Neural crest cell (in vitro differentiated cells): ENCODE measurements at regions not wholly inside any gene's neighbourhood (a gene's known extent, or its start where the extent isn't known, plus 50 kb on each side); places are given as distances from the start of the nearest gene placed in this dataset.

Experiments
- DNase-seq: peaks from one replicate; pipeline ENCODE4 v3.0.0; 2021; ENCODE audit warnings: low read depth, mixed read lengths, low spot score
- H3K27ac Mint-ChIP-seq: one replicate; pipeline ENCODE4 v1.8.0; 2021; ENCODE audit warnings: mild to moderate bottlenecking, mixed read lengths; ENCODE audit not compliant: unreplicated experiment
- H3K27me3 Mint-ChIP-seq: 2 replicates; pipeline ENCODE4 v1.8.0; 2021; ENCODE audit warnings: low read depth, mild to moderate bottlenecking, mixed read lengths
- H3K36me3 Mint-ChIP-seq: 2 replicates; pipeline ENCODE4 v1.8.0; 2021; ENCODE audit warnings: low read depth, mild to moderate bottlenecking, mixed read lengths
- H3K4me1 Mint-ChIP-seq: 2 replicates; pipeline ENCODE4 v1.8.0; 2021; ENCODE audit warnings: mixed read lengths
- H3K4me3 Mint-ChIP-seq: one replicate; pipeline ENCODE4 v1.8.0; 2021; ENCODE audit warnings: mild to moderate bottlenecking, mixed read lengths
- H3K9me3 Mint-ChIP-seq: 2 replicates; pipeline ENCODE4 v1.8.0; 2021; ENCODE audit warnings: mixed read lengths
- TF ChIP-seq, protein P1 (sequence below): fragments of 200-600 bp; sonication (generic); conservative IDR thresholded peaks from 2 replicates; pipeline ENCODE4 v1.5.0; 2021; ENCODE audit warnings: antibody characterized with exemption, mild to moderate bottlenecking

- Mint-ChIP-seq H3K27me3 (no peaks in the 10 kb centered on the region), H3K36me3 (no peaks in the 10 kb centered on the region), H3K4me3 (no peak overlapping the region), H3K9me3 (no peaks in the 10 kb centered on the region), H3K4me1 (peaks cover 33% of the 10 kb centered on the region), H3K27ac (no peak overlapping the region)
- TF ChIP-seq, protein P1, sequence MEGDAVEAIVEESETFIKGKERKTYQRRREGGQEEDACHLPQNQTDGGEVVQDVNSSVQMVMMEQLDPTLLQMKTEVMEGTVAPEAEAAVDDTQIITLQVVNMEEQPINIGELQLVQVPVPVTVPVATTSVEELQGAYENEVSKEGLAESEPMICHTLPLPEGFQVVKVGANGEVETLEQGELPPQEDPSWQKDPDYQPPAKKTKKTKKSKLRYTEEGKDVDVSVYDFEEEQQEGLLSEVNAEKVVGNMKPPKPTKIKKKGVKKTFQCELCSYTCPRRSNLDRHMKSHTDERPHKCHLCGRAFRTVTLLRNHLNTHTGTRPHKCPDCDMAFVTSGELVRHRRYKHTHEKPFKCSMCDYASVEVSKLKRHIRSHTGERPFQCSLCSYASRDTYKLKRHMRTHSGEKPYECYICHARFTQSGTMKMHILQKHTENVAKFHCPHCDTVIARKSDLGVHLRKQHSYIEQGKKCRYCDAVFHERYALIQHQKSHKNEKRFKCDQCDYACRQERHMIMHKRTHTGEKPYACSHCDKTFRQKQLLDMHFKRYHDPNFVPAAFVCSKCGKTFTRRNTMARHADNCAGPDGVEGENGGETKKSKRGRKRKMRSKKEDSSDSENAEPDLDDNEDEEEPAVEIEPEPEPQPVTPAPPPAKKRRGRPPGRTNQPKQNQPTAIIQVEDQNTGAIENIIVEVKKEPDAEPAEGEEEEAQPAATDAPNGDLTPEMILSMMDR = no peak
- no peak for DNase-seq
Measured at GRCh38 chr2:20549691-20550348, 101.1 kb downstream of the HS1BP3 start.

- TF ChIP-seq, protein P1 = no peak
- Mint-ChIP-seq H3K4me3 (no peak overlapping the region), H3K27ac (peak overlapping the region; percentile 40), H3K36me3 (no peaks in the 10 kb centered on the region), H3K4me1 (peaks cover 33% of the 10 kb centered on the region), H3K27me3 (no peaks in the 10 kb centered on the region), H3K9me3 (no peaks in the 10 kb centered on the region)
- DNase-seq = no peak
Measured at GRCh38 chr2:20551260-20551944, 99.5 kb downstream of the HS1BP3 start.

- peaks cover 36% of the 10 kb centered on the region for H3K4me1 Mint-ChIP-seq
- no peak overlapping the region for H3K4me3 Mint-ChIP-seq
- H3K27me3 Mint-ChIP-seq = no peaks in the 10 kb centered on the region
- no peaks in the 10 kb centered on the region for H3K9me3 Mint-ChIP-seq
- no peaks in the 10 kb centered on the region for H3K36me3 Mint-ChIP-seq
- TF ChIP-seq, protein P1 = no peak
- DNase-seq = no peak
- no peak overlapping the region for H3K27ac Mint-ChIP-seq
Measured at GRCh38 chr2:20551945-20552328, 99.0 kb downstream of the HS1BP3 start.

- TF ChIP-seq, protein P1 = no peak
- DNase-seq = no peak
- Mint-ChIP-seq H3K27me3 (no peaks in the 10 kb centered on the region), H3K9me3 (no peaks in the 10 kb centered on the region), H3K4me1 (peaks cover 37% of the 10 kb centered on the region), H3K27ac (no peak overlapping the region), H3K36me3 (no peaks in the 10 kb centered on the region), H3K4me3 (no peak overlapping the region)
Measured at GRCh38 chr2:20552847-20553246, 98.1 kb downstream of the HS1BP3 start.

GRCh38 chr2:20553580-20553979 lies 97.3 kb downstream of the HS1BP3 start:
- TF ChIP-seq, protein P1 = no peak
- Mint-ChIP-seq H3K27me3 (no peaks in the 10 kb centered on the region), H3K36me3 (no peaks in the 10 kb centered on the region), H3K9me3 (no peaks in the 10 kb centered on the region), H3K4me1 (peaks cover 37% of the 10 kb centered on the region), H3K27ac (no peak overlapping the region), H3K4me3 (no peak overlapping the region)
- DNase-seq = no peak
